ENCODE measurements at regions not wholly inside any gene's neighbourhood (a gene's known extent, or its start where the extent isn't known, plus 50 kb on each side); places are given as distances from the start of the nearest gene placed in this dataset.

DNA sequence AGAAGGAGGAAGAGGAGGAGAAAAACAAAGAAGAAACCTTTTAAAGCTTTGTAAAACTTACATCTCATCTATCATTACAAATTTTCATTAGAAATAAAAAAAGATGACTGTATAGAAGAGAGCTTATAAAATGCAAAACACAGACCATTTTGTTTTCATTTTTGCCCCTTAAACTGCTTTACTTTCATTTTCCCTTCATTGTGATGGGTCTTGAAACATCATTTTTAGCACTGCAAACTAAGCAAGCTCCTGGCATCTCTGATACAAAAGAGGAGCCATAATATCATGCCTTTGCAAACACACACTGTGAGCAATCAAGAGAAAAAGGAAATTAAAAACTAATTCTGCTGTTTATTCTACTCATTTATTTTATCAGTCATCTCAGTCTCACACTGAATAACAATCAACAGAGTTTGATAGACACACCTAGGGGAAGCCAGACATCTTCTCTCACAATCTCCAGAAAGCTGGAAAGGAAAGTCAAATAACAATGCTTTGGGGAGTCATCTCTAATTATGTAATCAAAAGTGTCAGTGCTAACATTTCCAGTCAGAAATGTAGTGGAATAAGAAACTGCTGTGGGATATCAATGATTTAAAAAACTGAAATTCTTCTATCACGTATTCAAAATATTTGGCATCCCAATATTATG, 467.7 kb upstream of the FAT3 start:
- TF ChIP-seq EZH2phosphoT487 (IDR thresholded peaks at IDR 0.05; ENCODE audit: borderline replicate concordance, low read depth) = no peak
- TF ChIP-seq USF1 (IDR thresholded peaks at IDR 0.05; ENCODE audit: borderline replicate concordance, low read depth) = no peak
- TF ChIP-seq, protein P1, sequence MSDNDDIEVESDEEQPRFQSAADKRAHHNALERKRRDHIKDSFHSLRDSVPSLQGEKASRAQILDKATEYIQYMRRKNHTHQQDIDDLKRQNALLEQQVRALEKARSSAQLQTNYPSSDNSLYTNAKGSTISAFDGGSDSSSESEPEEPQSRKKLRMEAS (IDR thresholded peaks at IDR 0.05; ENCODE audit: low read depth) = no peak
- no peak for TF ChIP-seq CTCF (IDR thresholded peaks at IDR 0.05)

Data from SK-N-SH (cell line).